IMR-90 (cell line): ENCODE measurements at regions not wholly inside any gene's neighbourhood (a gene's known extent, or its start where the extent isn't known, plus 50 kb on each side); places are given as distances from the start of the nearest gene placed in this dataset.

ENCODE experiments used
- ATAC-seq: fragments of 200-7000 bp; cut with Tn5 transposase; 2 replicates; pipeline ENCODE4 v1.9.1; 2020; ENCODE audit warnings: low read depth, mild to moderate bottlenecking, moderate library complexity
- BruUV-seq: library from RNA; stranded (reverse); fragments of 400-500 nt; replicated peaks from 2 replicates; lab custom pipeline; 2021; lab: Mats Ljungman, UMichigan
- CTCF ChIA-PET: fragments of 300-600 bp; formaldehyde crosslinking; extraction: SDS; loops from one replicate; lab custom pipeline; 2021; ENCODE audit warnings: antibody characterized with exemption; lab: Yijun Ruan, JAX
- POLR2A ChIA-PET: fragments of 300-600 bp; sonication (Branson Sonifier 250); formaldehyde crosslinking; loops from one replicate; lab custom pipeline; 2022; ENCODE audit warnings: antibody characterized with exemption; ENCODE audit not compliant: unreplicated experiment; lab: Charles Lee
- DNase-seq: peaks from one replicate; pipeline ENCODE4 v3.0.0; 2013
- H2AFZ ChIP-seq: replicated peaks from 2 replicates; pipeline ENCODE3; 2013; ENCODE audit warnings: low read length, mild to moderate bottlenecking; ENCODE audit not compliant: poor library complexity
- H2AK5ac ChIP-seq: 2 replicates; pipeline ENCODE4 v1.6.1; 2013; ENCODE audit warnings: low read depth, low read length, inconsistent platforms
- H2AK9ac ChIP-seq: replicated peaks from 2 replicates; pipeline ENCODE3; 2013; ENCODE audit warnings: mild to moderate bottlenecking, low read depth, low read length, moderate library complexity; ENCODE audit not compliant: poor library complexity
- H2BK120ac ChIP-seq: 2 replicates; pipeline ENCODE4 v1.6.1; 2013; ENCODE audit warnings: low read depth, low read length, inconsistent platforms
- H2BK15ac ChIP-seq: 3 replicates; pipeline ENCODE4 v1.6.1; 2013; ENCODE audit warnings: low read depth, low read length, inconsistent platforms
- H2BK20ac ChIP-seq: 2 replicates; pipeline ENCODE4 v1.6.1; 2013; ENCODE audit warnings: low read depth, mild to moderate bottlenecking, inconsistent platforms, low read length, moderate library complexity
- H2BK5ac ChIP-seq: 2 replicates; pipeline ENCODE4 v1.6.1; 2013; ENCODE audit warnings: mild to moderate bottlenecking, low read depth, low read length, inconsistent platforms; ENCODE audit not compliant: poor library complexity, severe bottlenecking
- H3K14ac ChIP-seq: replicated peaks from 2 replicates; pipeline ENCODE4 v1.6.1; 2013; ENCODE audit warnings: low read depth, low read length, inconsistent platforms
- H3K18ac ChIP-seq: 2 replicates; pipeline ENCODE4 v1.6.1; 2013; ENCODE audit warnings: low read depth, low read length, control low read depth
- H3K23ac ChIP-seq: 2 replicates; pipeline ENCODE4 v1.6.1; 2013; ENCODE audit warnings: low read depth, low read length, inconsistent platforms
- H3K27ac ChIP-seq: 2 replicates; pipeline ENCODE4 v1.5.1; 2013; ENCODE audit warnings: mild to moderate bottlenecking, control low read depth, low read length; ENCODE audit not compliant: insufficient read depth
- H3K27me3 ChIP-seq: 2 replicates; pipeline ENCODE4 v1.6.1; 2013; ENCODE audit warnings: low read length; ENCODE audit not compliant: control insufficient read depth, insufficient read depth
- H3K36me3 ChIP-seq: 2 replicates; pipeline ENCODE4 v1.6.1; 2013; ENCODE audit warnings: low read length, mixed read lengths; ENCODE audit not compliant: control insufficient read depth, insufficient read depth
- H3K4ac ChIP-seq: 2 replicates; pipeline ENCODE4 v1.6.1; 2013; ENCODE audit warnings: low read depth, low read length, inconsistent platforms
- H3K4me1 ChIP-seq: 2 replicates; pipeline ENCODE4 v1.6.1; 2013; ENCODE audit warnings: low read length, mixed read lengths; ENCODE audit not compliant: control insufficient read depth, insufficient read depth
- H3K4me2 ChIP-seq: 2 replicates; pipeline ENCODE4 v1.6.1; 2013; ENCODE audit warnings: low read depth, mild to moderate bottlenecking, control low read depth, low read length, moderate library complexity
- H3K4me3 ChIP-seq: 2 replicates; pipeline ENCODE4 v1.5.1; 2013; ENCODE audit warnings: low read depth, mild to moderate bottlenecking, control low read depth, low read length, moderate library complexity; ENCODE audit not compliant: insufficient read depth
- H3K56ac ChIP-seq: 2 replicates; pipeline ENCODE4 v1.6.1; 2013; ENCODE audit warnings: low read length, inconsistent platforms; ENCODE audit not compliant: insufficient read depth; ENCODE audit errors: extremely low read depth
- H3K79me1 ChIP-seq, 2 experiments: 2 replicates each; pipeline ENCODE4 v1.6.1; 2013; ENCODE audit warnings: low read length in 2 of 2, inconsistent platforms in 1 of 2, low read depth in 1 of 2
- H3K9ac ChIP-seq: 2 replicates; pipeline ENCODE4 v1.6.1; 2013; ENCODE audit warnings: low read depth, low read length, control low read depth
- H3K9me1 ChIP-seq: 2 replicates; pipeline ENCODE4 v1.6.1; 2013; ENCODE audit warnings: low read length, inconsistent platforms; ENCODE audit not compliant: insufficient read depth
- H3K9me3 ChIP-seq: 2 replicates; pipeline ENCODE4 v1.6.1; 2013; ENCODE audit warnings: low read length; ENCODE audit not compliant: control insufficient read depth, insufficient read depth
- H4K20me1 ChIP-seq: 2 replicates; pipeline ENCODE4 v1.6.1; 2013; ENCODE audit warnings: low read length, inconsistent platforms; ENCODE audit not compliant: insufficient read depth
- H4K5ac ChIP-seq: 2 replicates; pipeline ENCODE4 v1.6.1; 2013; ENCODE audit warnings: mild to moderate bottlenecking, low read depth, low read length, control low read depth
- H4K8ac ChIP-seq, 2 experiments: 2 replicates each; pipeline ENCODE4 v1.6.1; 2013; ENCODE audit warnings: low read depth in 2 of 2, low read length in 2 of 2, control low read depth in 1 of 2, inconsistent platforms in 1 of 2
- H4K91ac ChIP-seq: 2 replicates; pipeline ENCODE4 v1.6.1; 2013; ENCODE audit warnings: low read depth, low read length, inconsistent platforms; ENCODE audit not compliant: insufficient read depth
- BHLHE40 ChIP-seq: fragments of 150-350 bp; IDR thresholded peaks from 2 replicates; pipeline ENCODE4 v1.6.1; 2016; ENCODE audit warnings: mild to moderate bottlenecking, low read depth, low read length
- CEBPB ChIP-seq: IDR thresholded peaks from 2 replicates; pipeline ENCODE4 v1.6.1; 2012; ENCODE audit warnings: low read depth, low read length, improper control_type of control experiment
- CHD1 ChIP-seq: IDR thresholded peaks from 2 replicates; pipeline ENCODE4 v1.6.1; 2012; ENCODE audit warnings: low read depth, low read length, improper control_type of control experiment
- FOS ChIP-seq: fragments of 150-350 bp; IDR thresholded peaks from 2 replicates; pipeline ENCODE4 v1.6.1; 2016; ENCODE audit warnings: low read depth, low read length
- MAFK ChIP-seq: IDR thresholded peaks from 2 replicates; pipeline ENCODE4 v1.6.1; 2012; ENCODE audit warnings: low read depth, low read length, improper control_type of control experiment
- MAZ ChIP-seq: IDR thresholded peaks from 2 replicates; pipeline ENCODE4 v1.6.1; 2012; ENCODE audit warnings: low read depth, mild to moderate bottlenecking, low read length, improper control_type of control experiment, moderate library complexity, borderline replicate concordance
- NFE2L2 ChIP-seq: fragments of 150-350 bp; IDR thresholded peaks from 2 replicates; pipeline ENCODE4 v1.6.1; 2016; ENCODE audit warnings: low read depth, mild to moderate bottlenecking, low read length
- POLR2A ChIP-seq: IDR thresholded peaks from 2 replicates; pipeline ENCODE4 v1.6.1; 2012; ENCODE audit warnings: mild to moderate bottlenecking, low read depth, low read length
- RCOR1 ChIP-seq: IDR thresholded peaks from 2 replicates; pipeline ENCODE4 v1.6.1; 2012; ENCODE audit warnings: mild to moderate bottlenecking, low read length, improper control_type of control experiment; ENCODE audit not compliant: insufficient replicate concordance
- RFX5 ChIP-seq: IDR thresholded peaks from 2 replicates; pipeline ENCODE4 v1.8.0; 2012; ENCODE audit warnings: low read depth, mild to moderate bottlenecking, low read length, moderate library complexity
- SMC3 ChIP-seq: fragments of 150-350 bp; IDR thresholded peaks from 2 replicates; pipeline ENCODE4 v1.6.1; 2016; ENCODE audit warnings: low read depth, mild to moderate bottlenecking, antibody characterized with exemption, low read length, moderate library complexity
- WGBS, 2 experiments: methylation state at CpG; one replicate each; pipeline versions ENCODE4 v1.1.5 to v1.1.7; 2013; ENCODE audit warnings: missing lambda C conversion rate in 2 of 2; ENCODE audit not compliant: insufficient read length in 1 of 2; ENCODE audit errors: extremely low coverage in 2 of 2; 5-methylcytosine and 5-hydroxymethylcytosine counted together
- dilution Hi-C: fragments of 300-500 bp; cut with HindIII; formaldehyde crosslinking; loops from one replicate; pipeline ENCODE4 v1.14.3; 2018; ENCODE audit warnings: low sequenced_read_pairs; ENCODE audit not compliant: unreplicated experiment
- in situ Hi-C: fragments of 300-500 bp; cut with MboI; formaldehyde crosslinking; loops from 3 replicates; pipeline ENCODE4 v1.14.3; 2019; ENCODE audit warnings: low sequenced_read_pairs, inconsistent platforms, mixed read lengths
- intact Hi-C: fragments of 100-400 bp; cut with micrococcal nuclease; formaldehyde crosslinking; loops from 2 replicates; pipeline ENCODE4 v1.10.0; 2022
- TF ChIP-seq, protein P1 (sequence below): fragments of 150-350 bp; IDR thresholded peaks from 2 replicates; pipeline ENCODE4 v1.6.1; 2017; ENCODE audit warnings: mild to moderate bottlenecking, antibody characterized with exemption, low read length, low read depth

- Histone ChIP-seq H3K4me2 (no peak overlapping the region), H2BK15ac (no peak overlapping the region), H3K79me1 (no peaks in the 10 kb centered on the region), H3K14ac (no peak overlapping the region), H3K27me3 (no peaks in the 10 kb centered on the region), H4K91ac (no peak overlapping the region), H2BK20ac (no peak overlapping the region), H3K4ac (no peak overlapping the region), H4K8ac (no peak overlapping the region), H2BK5ac (no peak overlapping the region), H2AK5ac (no peak overlapping the region), H3K4me3 (no peak overlapping the region), H2AFZ (no peak overlapping the region), H3K4me1 (peaks cover 9% of the 10 kb centered on the region), H4K5ac (no peak overlapping the region), H4K20me1 (no peaks in the 10 kb centered on the region), H2BK120ac (no peak overlapping the region), H3K56ac (no peak overlapping the region), H3K9me3 (no peaks in the 10 kb centered on the region), H2AK9ac (no peak overlapping the region), H3K23ac (no peak overlapping the region), H3K9me1 (no peaks in the 10 kb centered on the region), H3K36me3 (no peaks in the 10 kb centered on the region), H3K27ac (no peak overlapping the region), H3K9ac (no peak overlapping the region), H3K18ac (no peak overlapping the region)
- WGBS, 2 experiments: no CpG with 5 or more reads among the region's 2 CpGs
- ChIA-PET POLR2A (no interaction called here), CTCF (no interaction called here)
- in situ Hi-C loops: no loop called here
- intact Hi-C loops: no loop called here
- BruUV-seq: no TSS peak
- TF ChIP-seq NFE2L2: no peak
- TF ChIP-seq RCOR1: no peak
- TF ChIP-seq, protein P1, sequence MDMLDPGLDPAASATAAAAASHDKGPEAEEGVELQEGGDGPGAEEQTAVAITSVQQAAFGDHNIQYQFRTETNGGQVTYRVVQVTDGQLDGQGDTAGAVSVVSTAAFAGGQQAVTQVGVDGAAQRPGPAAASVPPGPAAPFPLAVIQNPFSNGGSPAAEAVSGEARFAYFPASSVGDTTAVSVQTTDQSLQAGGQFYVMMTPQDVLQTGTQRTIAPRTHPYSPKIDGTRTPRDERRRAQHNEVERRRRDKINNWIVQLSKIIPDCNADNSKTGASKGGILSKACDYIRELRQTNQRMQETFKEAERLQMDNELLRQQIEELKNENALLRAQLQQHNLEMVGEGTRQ: no peak
- TF ChIP-seq BHLHE40: no peak
- no peak for TF ChIP-seq MAFK
- TF ChIP-seq POLR2A: no peak
- no peak for TF ChIP-seq SMC3
- no peak for TF ChIP-seq MAZ
- no peak for TF ChIP-seq CEBPB
- TF ChIP-seq CHD1: no peak
- TF ChIP-seq FOS: no peak
- TF ChIP-seq RFX5: no peak
- dilution Hi-C loops: no loop called here
- ATAC-seq (no peak), DNase-seq (no peak)
These were observed 659.0 kb downstream of the IRS1 start for GRCh38 chr2:226140594-226140993.
